A673 (cell line): ENCODE measurements at regions not wholly inside any gene's neighbourhood (a gene's known extent, or its start where the extent isn't known, plus 50 kb on each side); places are given as distances from the start of the nearest gene placed in this dataset.

ENCODE experiments used
- BruUV-seq: library from RNA; stranded (reverse); fragments of 400-500 nt; replicated peaks from 2 replicates; lab custom pipeline; 2021; lab: Mats Ljungman, UMichigan
- CTCF ChIA-PET: fragments of 300-600 bp; sonication (Branson Sonifier 250); formaldehyde crosslinking; loops from one replicate; lab custom pipeline; 2022; ENCODE audit warnings: antibody characterized with exemption; lab: Charles Lee
- POLR2A ChIA-PET: fragments of 300-600 bp; sonication (Branson Sonifier 250); formaldehyde crosslinking; loops from one replicate; lab custom pipeline; 2022; ENCODE audit warnings: antibody characterized with exemption; ENCODE audit not compliant: low non-redundant PET; lab: Charles Lee
- DNase-seq: peaks from one replicate; pipeline ENCODE4 v3.0.0-alpha.2; 2015; ENCODE audit warnings: low spot score
- H3K27ac ChIP-seq: fragments of 200-600 bp; sonication (generic); 2 replicates; pipeline ENCODE4 v1.5.1; 2016; ENCODE audit warnings: mixed run types, low read depth, mild to moderate bottlenecking, mixed read lengths, antibody characterized with exemption, low read length; ENCODE audit not compliant: poor library complexity, severe bottlenecking
- H3K27me3 ChIP-seq: fragments of 200-600 bp; sonication (generic); replicated peaks from 2 replicates; pipeline ENCODE4 v1.6.1; 2017; ENCODE audit warnings: mixed run types, low read depth, mild to moderate bottlenecking, mixed read lengths, antibody characterized with exemption, low read length; ENCODE audit not compliant: insufficient read depth, poor library complexity
- H3K36me3 ChIP-seq: fragments of 200-600 bp; sonication (generic); 2 replicates; pipeline ENCODE4 v1.6.1; 2016; ENCODE audit warnings: mixed run types, mild to moderate bottlenecking, mixed read lengths, antibody characterized with exemption, low read length; ENCODE audit not compliant: insufficient read depth, poor library complexity, severe bottlenecking
- H3K4me1 ChIP-seq: fragments of 200-600 bp; sonication (generic); 2 replicates; pipeline ENCODE4 v1.6.1; 2017; ENCODE audit warnings: mixed run types, mild to moderate bottlenecking, mixed read lengths, antibody characterized with exemption, low read length; ENCODE audit not compliant: insufficient read depth, poor library complexity, severe bottlenecking
- H3K4me3 ChIP-seq: fragments of 200-600 bp; sonication (generic); 2 replicates; pipeline ENCODE4 v1.5.1; 2016; ENCODE audit warnings: low read depth, mixed run types, mild to moderate bottlenecking, mixed read lengths, low read length; ENCODE audit not compliant: poor library complexity, severe bottlenecking
- H3K9me3 ChIP-seq: fragments of 200-600 bp; sonication (generic); 2 replicates; pipeline ENCODE4 v1.6.1; 2016; ENCODE audit warnings: mixed run types, low read depth, mild to moderate bottlenecking, mixed read lengths, antibody characterized with exemption, low read length; ENCODE audit not compliant: poor library complexity, severe bottlenecking
- EZH2 ChIP-seq: fragments of 200-600 bp; sonication (generic); IDR thresholded peaks from 2 replicates; pipeline ENCODE4 v1.6.1; 2017; ENCODE audit warnings: borderline replicate concordance, low read depth, mild to moderate bottlenecking, mixed read lengths, antibody characterized with exemption, low read length; ENCODE audit not compliant: poor library complexity, severe bottlenecking
- intact Hi-C: fragments of 100-400 bp; cut with micrococcal nuclease; formaldehyde crosslinking; loops from one replicate; pipeline ENCODE4 v1.10.0; 2022; ENCODE audit not compliant: unreplicated experiment
- TF ChIP-seq, protein P1 (sequence below): fragments of 300-800, 200-600 bp; sonication (generic); conservative IDR thresholded peaks from 2 replicates; pipeline ENCODE4 v1.5.1; 2017; ENCODE audit warnings: low read depth, mild to moderate bottlenecking, antibody characterized with exemption, low read length, moderate library complexity, mixed read lengths

DNA sequence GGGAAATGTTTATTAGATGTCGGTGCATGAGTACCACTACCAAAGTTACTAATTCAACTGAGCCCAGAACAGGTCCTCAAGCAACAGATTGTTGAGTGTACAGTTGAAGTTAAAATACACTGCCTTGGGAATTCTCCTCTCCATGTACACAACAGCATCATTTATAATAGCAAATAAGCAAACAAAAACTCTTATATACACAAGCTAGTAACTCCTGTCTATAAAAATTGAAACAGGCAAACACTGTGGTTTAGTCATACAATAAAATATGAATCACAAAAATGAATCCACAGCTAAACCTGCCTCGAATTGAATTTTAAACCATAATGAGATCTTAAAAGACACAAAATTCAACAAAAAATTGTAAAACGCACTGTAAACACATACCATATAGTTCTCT is 681.1 kb downstream of the C12orf50 start:
- no peak for DNase-seq
- no peak for TF ChIP-seq EZH2
- TF ChIP-seq, protein P1, sequence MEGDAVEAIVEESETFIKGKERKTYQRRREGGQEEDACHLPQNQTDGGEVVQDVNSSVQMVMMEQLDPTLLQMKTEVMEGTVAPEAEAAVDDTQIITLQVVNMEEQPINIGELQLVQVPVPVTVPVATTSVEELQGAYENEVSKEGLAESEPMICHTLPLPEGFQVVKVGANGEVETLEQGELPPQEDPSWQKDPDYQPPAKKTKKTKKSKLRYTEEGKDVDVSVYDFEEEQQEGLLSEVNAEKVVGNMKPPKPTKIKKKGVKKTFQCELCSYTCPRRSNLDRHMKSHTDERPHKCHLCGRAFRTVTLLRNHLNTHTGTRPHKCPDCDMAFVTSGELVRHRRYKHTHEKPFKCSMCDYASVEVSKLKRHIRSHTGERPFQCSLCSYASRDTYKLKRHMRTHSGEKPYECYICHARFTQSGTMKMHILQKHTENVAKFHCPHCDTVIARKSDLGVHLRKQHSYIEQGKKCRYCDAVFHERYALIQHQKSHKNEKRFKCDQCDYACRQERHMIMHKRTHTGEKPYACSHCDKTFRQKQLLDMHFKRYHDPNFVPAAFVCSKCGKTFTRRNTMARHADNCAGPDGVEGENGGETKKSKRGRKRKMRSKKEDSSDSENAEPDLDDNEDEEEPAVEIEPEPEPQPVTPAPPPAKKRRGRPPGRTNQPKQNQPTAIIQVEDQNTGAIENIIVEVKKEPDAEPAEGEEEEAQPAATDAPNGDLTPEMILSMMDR = no peak
- intact Hi-C loops = loop anchor here (10.0 kb wide), 1 partner anchor 317 kb away; no protein-coding TSS in a partner anchor
- no TSS peak for BruUV-seq
- POLR2A ChIA-PET = no interaction called here
- Histone ChIP-seq H3K27me3 (no peaks in the 10 kb centered on the region), H3K36me3 (no peaks in the 10 kb centered on the region), H3K4me3 (no peak overlapping the region), H3K9me3 (no peaks in the 10 kb centered on the region), H3K27ac (no peak overlapping the region), H3K4me1 (no peaks in the 10 kb centered on the region)
- CTCF ChIA-PET = no interaction called here

DNA sequence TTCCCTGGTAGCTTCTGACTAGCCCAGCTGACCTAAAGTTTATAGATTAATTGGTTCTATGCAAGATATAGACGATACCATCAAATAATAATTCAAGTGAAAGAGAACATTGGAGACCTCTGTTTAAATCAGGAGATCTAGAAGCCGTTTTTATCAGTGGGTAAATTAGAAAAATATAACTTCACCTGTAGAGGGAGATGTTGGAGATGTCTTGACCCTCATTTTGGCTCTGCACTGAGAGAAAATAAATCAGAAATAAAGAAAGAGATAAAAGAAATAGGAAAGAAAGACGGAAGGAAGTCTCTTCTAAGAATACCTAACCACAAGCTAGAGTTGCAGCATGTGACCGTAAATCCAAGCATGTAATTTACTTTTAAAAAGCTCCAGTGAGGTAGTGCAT is 684.5 kb downstream of the C12orf50 start:
- CTCF ChIA-PET = no interaction called here

GRCh38 chr12:87338681-87339080 is 690.5 kb downstream of the C12orf50 start:
- no peaks in the 10 kb centered on the region for H3K9me3 ChIP-seq
- H3K27ac ChIP-seq = no peak overlapping the region
- no peak for DNase-seq
- H3K4me3 ChIP-seq = no peak overlapping the region
- ChIA-PET POLR2A (no interaction called here), CTCF (no interaction called here)
- TF ChIP-seq, protein P1 = no peak
- TF ChIP-seq EZH2 = no peak
- no TSS peak for BruUV-seq
- intact Hi-C loops = no loop called here
- H3K27me3 ChIP-seq = no peaks in the 10 kb centered on the region
- H3K36me3 ChIP-seq = no peaks in the 10 kb centered on the region
- peaks cover under 1% of the 10 kb centered on the region for H3K4me1 ChIP-seq

More for the DNA sequence above, 684.5 kb downstream of the C12orf50 start:
- no peaks in the 10 kb centered on the region for H3K4me1 ChIP-seq
- intact Hi-C loops = loop anchor here (10.0 kb wide), 1 partner anchor 320 kb away; no protein-coding TSS in a partner anchor
- no peaks in the 10 kb centered on the region for H3K9me3 ChIP-seq
- no peak overlapping the region for H3K27ac ChIP-seq
- no peak for TF ChIP-seq EZH2
- TF ChIP-seq, protein P1 = peak; percentile 34; the same call in 1 of the 2 replicates
- H3K4me3 ChIP-seq = no peak overlapping the region
- no peaks in the 10 kb centered on the region for H3K27me3 ChIP-seq
- POLR2A ChIA-PET = no interaction called here
- no peaks in the 10 kb centered on the region for H3K36me3 ChIP-seq
- BruUV-seq = no TSS peak
- peak; percentile 8 for DNase-seq
